ENCODE measurements at regions not wholly inside any gene's neighbourhood (a gene's known extent, or its start where the extent isn't known, plus 50 kb on each side); places are given as distances from the start of the nearest gene placed in this dataset.

- peaks cover 23 to 68% of the 10 kb centered on the region in 2 experiments for H3K79me1 ChIP-seq (ENCODE audit: low read depth in 1 of 2, low read length in 2 of 2)
- no TSS peak for BruUV-seq (replicated peaks)
- ChIA-PET POLR2A (ENCODE audit: unreplicated experiment) (no interaction called here), CTCF (interaction anchor here (0.7 kb wide), 1 partner anchor 322 kb away, joined by 3 read pairs; no protein-coding TSS in a partner anchor)
- DNase-seq (no peak), ATAC-seq (ENCODE audit: low read depth) (no peak)
- 0 out of 2 replicates have a peak overlapping the region, but pooled peaks have one; percentile 20 for H4K5ac ChIP-seq (ENCODE audit: low read depth, low read length)
- peak overlapping the region; percentile 16; the same call in 1 of the 2 replicates for H2BK20ac ChIP-seq (ENCODE audit: low read depth, low read length)
- peaks cover 56% of the 10 kb centered on the region for H3K36me3 ChIP-seq (ENCODE audit: control insufficient read depth, insufficient read depth, low read length)
- WGBS, 2 experiments (ENCODE audit: extremely low coverage in 2 of 2, insufficient read length in 1 of 2) = 100% methylated on average over 1 of the region's 9 CpGs; no CpG with 5 or more reads in 1 of the 2 experiments
- H2BK120ac ChIP-seq (ENCODE audit: low read depth, low read length) = peak overlapping the region; percentile 50; the same call in 1 of the 2 replicates
- H3K27ac ChIP-seq (ENCODE audit: insufficient read depth, low read length) = peak overlapping the region; percentile 85; the same call in 1 of the 2 replicates
- no peak overlapping the region for H3K4me2 ChIP-seq (ENCODE audit: low read depth, low read length)
- in situ Hi-C loops (cut with MboI; ENCODE audit: low sequenced_read_pairs) = loop anchor here (25.0 kb wide), 1 partner anchor 434 kb away; the partner anchor contains the start of genes SBDS and TYW1
- H3K9me3 ChIP-seq (ENCODE audit: control insufficient read depth, insufficient read depth, low read length) = no peaks in the 10 kb centered on the region
- no peak overlapping the region for H3K23ac ChIP-seq (ENCODE audit: low read depth, low read length)
- no peak overlapping the region for H3K14ac ChIP-seq (replicated peaks; ENCODE audit: low read depth, low read length)
- no peaks in the 10 kb centered on the region for H3K27me3 ChIP-seq (ENCODE audit: control insufficient read depth, insufficient read depth, low read length)
- 0 out of 2 replicates have a peak overlapping the region, but pooled peaks have one; percentile 53 for H4K91ac ChIP-seq (ENCODE audit: insufficient read depth, low read depth, low read length)
- H2BK5ac ChIP-seq (ENCODE audit: low read depth, low read length, poor library complexity, severe bottlenecking) = peak overlapping the region; percentile 55
- H2AK9ac ChIP-seq (replicated peaks; ENCODE audit: low read depth, low read length, poor library complexity) = no peak overlapping the region
- no peak overlapping the region; a peak in 1 of 4 replicates for H4K8ac ChIP-seq (ENCODE audit: low read depth in 2 of 2, low read length in 2 of 2)
- dilution Hi-C loops (cut with HindIII; ENCODE audit: low sequenced_read_pairs, unreplicated experiment) = no loop called here
- peaks cover 11% of the 10 kb centered on the region; the same call in 1 of the 2 replicates for H3K4me1 ChIP-seq (ENCODE audit: control insufficient read depth, insufficient read depth, low read length)
- H3K9me1 ChIP-seq (ENCODE audit: insufficient read depth, low read length) = peaks cover 16% of the 10 kb centered on the region; the same call in 1 of the 2 replicates
- intact Hi-C loops (cut with micrococcal nuclease) = no loop called here
- no peak overlapping the region for H2AFZ ChIP-seq (replicated peaks; ENCODE audit: low read length, poor library complexity)
- TF ChIP-seq POLR2A (IDR thresholded peaks at IDR 0.05; ENCODE audit: low read depth, low read length) (no peak), RAD21 (IDR thresholded peaks at IDR 0.05; ENCODE audit: low read length) (no peak), CHD1 (IDR thresholded peaks at IDR 0.05; ENCODE audit: low read depth, low read length) (no peak), FOS (IDR thresholded peaks at IDR 0.05; ENCODE audit: low read depth, low read length) (no peak), USF2 (IDR thresholded peaks at IDR 0.05; ENCODE audit: low read depth, low read length) (no peak), RFX5 (IDR thresholded peaks at IDR 0.05; ENCODE audit: low read depth, low read length) (no peak), BHLHE40 (IDR thresholded peaks at IDR 0.05; ENCODE audit: low read depth, low read length) (no peak)
- TF ChIP-seq, protein P1, sequence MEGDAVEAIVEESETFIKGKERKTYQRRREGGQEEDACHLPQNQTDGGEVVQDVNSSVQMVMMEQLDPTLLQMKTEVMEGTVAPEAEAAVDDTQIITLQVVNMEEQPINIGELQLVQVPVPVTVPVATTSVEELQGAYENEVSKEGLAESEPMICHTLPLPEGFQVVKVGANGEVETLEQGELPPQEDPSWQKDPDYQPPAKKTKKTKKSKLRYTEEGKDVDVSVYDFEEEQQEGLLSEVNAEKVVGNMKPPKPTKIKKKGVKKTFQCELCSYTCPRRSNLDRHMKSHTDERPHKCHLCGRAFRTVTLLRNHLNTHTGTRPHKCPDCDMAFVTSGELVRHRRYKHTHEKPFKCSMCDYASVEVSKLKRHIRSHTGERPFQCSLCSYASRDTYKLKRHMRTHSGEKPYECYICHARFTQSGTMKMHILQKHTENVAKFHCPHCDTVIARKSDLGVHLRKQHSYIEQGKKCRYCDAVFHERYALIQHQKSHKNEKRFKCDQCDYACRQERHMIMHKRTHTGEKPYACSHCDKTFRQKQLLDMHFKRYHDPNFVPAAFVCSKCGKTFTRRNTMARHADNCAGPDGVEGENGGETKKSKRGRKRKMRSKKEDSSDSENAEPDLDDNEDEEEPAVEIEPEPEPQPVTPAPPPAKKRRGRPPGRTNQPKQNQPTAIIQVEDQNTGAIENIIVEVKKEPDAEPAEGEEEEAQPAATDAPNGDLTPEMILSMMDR (conservative IDR thresholded peaks at IDR 0.05; ENCODE audit: low read depth, low read length) = no peak
- no peak overlapping the region; the same call in 1 of the 2 replicates for H2AK5ac ChIP-seq (ENCODE audit: low read depth, low read length)
- no peak overlapping the region for H2BK15ac ChIP-seq (ENCODE audit: low read depth, low read length)
- 0 out of 2 replicates have a peak overlapping the region, but pooled peaks have one; percentile 10 for H3K4ac ChIP-seq (ENCODE audit: low read depth, low read length)
- H3K9ac ChIP-seq (ENCODE audit: low read depth, low read length) = no peak overlapping the region
- peaks cover 19% of the 10 kb centered on the region for H4K20me1 ChIP-seq (ENCODE audit: insufficient read depth, low read length)
- no peak overlapping the region for H3K56ac ChIP-seq (ENCODE audit: extremely low read depth, insufficient read depth, low read length)
- no peak overlapping the region for H3K4me3 ChIP-seq (ENCODE audit: insufficient read depth, low read depth, low read length)
- peak overlapping the region; percentile 4; the same call in 1 of the 2 replicates for H3K18ac ChIP-seq (ENCODE audit: low read depth, low read length)
These were observed 75.7 kb upstream of the KCTD7 start for GRCh38 chr7:66553001-66553400.
